A673 (cell line): ENCODE measurements at regions not wholly inside any gene's neighbourhood (a gene's known extent, or its start where the extent isn't known, plus 50 kb on each side); places are given as distances from the start of the nearest gene placed in this dataset.

Source experiments
- BruUV-seq: library from RNA; stranded (reverse); fragments of 400-500 nt; replicated peaks from 2 replicates; lab custom pipeline; 2021; lab: Mats Ljungman, UMichigan
- CTCF ChIA-PET: fragments of 300-600 bp; sonication (Branson Sonifier 250); formaldehyde crosslinking; loops from one replicate; lab custom pipeline; 2022; ENCODE audit warnings: antibody characterized with exemption; lab: Charles Lee
- POLR2A ChIA-PET: fragments of 300-600 bp; sonication (Branson Sonifier 250); formaldehyde crosslinking; loops from one replicate; lab custom pipeline; 2022; ENCODE audit warnings: antibody characterized with exemption; ENCODE audit not compliant: low non-redundant PET; lab: Charles Lee
- DNase-seq: peaks from one replicate; pipeline ENCODE4 v3.0.0-alpha.2; 2015; ENCODE audit warnings: low spot score
- H3K27ac ChIP-seq: fragments of 200-600 bp; sonication (generic); 2 replicates; pipeline ENCODE4 v1.5.1; 2016; ENCODE audit warnings: mixed run types, low read depth, mild to moderate bottlenecking, mixed read lengths, antibody characterized with exemption, low read length; ENCODE audit not compliant: poor library complexity, severe bottlenecking
- H3K27me3 ChIP-seq: fragments of 200-600 bp; sonication (generic); replicated peaks from 2 replicates; pipeline ENCODE4 v1.6.1; 2017; ENCODE audit warnings: mixed run types, low read depth, mild to moderate bottlenecking, mixed read lengths, antibody characterized with exemption, low read length; ENCODE audit not compliant: insufficient read depth, poor library complexity
- H3K36me3 ChIP-seq: fragments of 200-600 bp; sonication (generic); 2 replicates; pipeline ENCODE4 v1.6.1; 2016; ENCODE audit warnings: mixed run types, mild to moderate bottlenecking, mixed read lengths, antibody characterized with exemption, low read length; ENCODE audit not compliant: insufficient read depth, poor library complexity, severe bottlenecking
- H3K4me1 ChIP-seq: fragments of 200-600 bp; sonication (generic); 2 replicates; pipeline ENCODE4 v1.6.1; 2017; ENCODE audit warnings: mixed run types, mild to moderate bottlenecking, mixed read lengths, antibody characterized with exemption, low read length; ENCODE audit not compliant: insufficient read depth, poor library complexity, severe bottlenecking
- H3K4me3 ChIP-seq: fragments of 200-600 bp; sonication (generic); 2 replicates; pipeline ENCODE4 v1.5.1; 2016; ENCODE audit warnings: low read depth, mixed run types, mild to moderate bottlenecking, mixed read lengths, low read length; ENCODE audit not compliant: poor library complexity, severe bottlenecking
- H3K9me3 ChIP-seq: fragments of 200-600 bp; sonication (generic); 2 replicates; pipeline ENCODE4 v1.6.1; 2016; ENCODE audit warnings: mixed run types, low read depth, mild to moderate bottlenecking, mixed read lengths, antibody characterized with exemption, low read length; ENCODE audit not compliant: poor library complexity, severe bottlenecking
- CTCF ChIP-seq: fragments of 300-800, 200-600 bp; sonication (generic); conservative IDR thresholded peaks from 2 replicates; pipeline ENCODE4 v1.5.1; 2017; ENCODE audit warnings: low read depth, mild to moderate bottlenecking, antibody characterized with exemption, low read length, moderate library complexity, mixed read lengths
- EZH2 ChIP-seq: fragments of 200-600 bp; sonication (generic); IDR thresholded peaks from 2 replicates; pipeline ENCODE4 v1.6.1; 2017; ENCODE audit warnings: borderline replicate concordance, low read depth, mild to moderate bottlenecking, mixed read lengths, antibody characterized with exemption, low read length; ENCODE audit not compliant: poor library complexity, severe bottlenecking
- intact Hi-C: fragments of 100-400 bp; cut with micrococcal nuclease; formaldehyde crosslinking; loops from one replicate; pipeline ENCODE4 v1.10.0; 2022; ENCODE audit not compliant: unreplicated experiment

DNA sequence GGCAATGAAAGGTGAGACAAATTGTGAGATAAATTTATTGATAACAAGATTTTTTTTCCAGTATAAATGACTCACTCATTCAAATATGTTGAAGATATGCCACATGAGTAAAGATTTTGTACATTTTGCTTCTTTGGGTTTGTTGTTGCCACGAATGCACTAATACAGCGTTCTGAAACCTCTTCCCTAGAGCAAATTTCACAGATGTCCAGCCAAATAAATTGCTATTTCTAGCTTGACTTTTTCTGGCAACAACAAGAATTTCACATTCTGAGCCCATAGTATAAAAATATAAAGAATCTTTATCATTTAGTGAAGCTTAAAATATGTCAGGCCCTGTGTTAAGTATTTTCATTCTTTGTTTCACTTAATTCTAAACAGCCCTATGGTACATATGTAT is 114.5 kb upstream of the COL24A1 start:
- no TSS peak for BruUV-seq
- Histone ChIP-seq H3K4me1 (no peaks in the 10 kb centered on the region), H3K27ac (no peak overlapping the region), H3K36me3 (no peaks in the 10 kb centered on the region), H3K27me3 (no peaks in the 10 kb centered on the region), H3K9me3 (no peaks in the 10 kb centered on the region), H3K4me3 (no peak overlapping the region)
- CTCF ChIA-PET: no interaction called here
- no peak for TF ChIP-seq EZH2
- TF ChIP-seq CTCF: no peak
- DNase-seq: no peak
- POLR2A ChIA-PET: no interaction called here
- intact Hi-C loops: no loop called here

- no peaks in the 10 kb centered on the region for H3K27me3 ChIP-seq
- no TSS peak for BruUV-seq
- TF ChIP-seq CTCF (no peak), EZH2 (no peak)
- H3K9me3 ChIP-seq: no peaks in the 10 kb centered on the region
- no peak overlapping the region for H3K27ac ChIP-seq
- intact Hi-C loops: no loop called here
- H3K4me3 ChIP-seq: no peak overlapping the region
- H3K4me1 ChIP-seq: no peaks in the 10 kb centered on the region
- H3K36me3 ChIP-seq: no peaks in the 10 kb centered on the region
- POLR2A ChIA-PET: no interaction called here
- CTCF ChIA-PET: no interaction called here
- no peak for DNase-seq
Observed at GRCh38 chr1:86263101-86263500, 106.5 kb upstream of the COL24A1 start.

DNA sequence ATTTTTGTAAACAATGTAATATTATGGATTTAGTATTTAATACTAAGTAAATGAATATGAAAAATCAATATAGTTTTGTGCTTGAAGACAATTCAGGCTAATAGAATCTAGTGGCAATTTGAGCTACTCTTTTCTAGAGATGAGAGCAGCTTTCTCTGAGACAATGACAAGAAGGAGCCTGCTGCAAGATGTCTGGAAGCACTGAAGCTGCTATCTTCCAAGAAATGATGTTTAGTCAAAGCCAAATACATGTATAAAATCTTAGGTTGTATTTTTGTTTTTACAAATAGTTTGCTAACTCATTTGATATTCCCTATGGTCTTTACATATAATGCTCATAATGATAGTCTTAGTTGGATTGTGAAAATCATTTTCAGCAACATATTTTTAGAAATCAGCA is 103.9 kb upstream of the COL24A1 start:
- no peaks in the 10 kb centered on the region for H3K4me1 ChIP-seq
- no peak for TF ChIP-seq EZH2
- TF ChIP-seq CTCF: no peak
- H3K27me3 ChIP-seq: no peaks in the 10 kb centered on the region
- no peaks in the 10 kb centered on the region for H3K36me3 ChIP-seq
- no peak overlapping the region for H3K4me3 ChIP-seq
- no peak for DNase-seq
- ChIA-PET CTCF (no interaction called here), POLR2A (no interaction called here)
- no TSS peak for BruUV-seq
- H3K27ac ChIP-seq: no peak overlapping the region
- intact Hi-C loops: no loop called here
- no peaks in the 10 kb centered on the region for H3K9me3 ChIP-seq
